ENCODE measurements at regions not wholly inside any gene's neighbourhood (a gene's known extent, or its start where the extent isn't known, plus 50 kb on each side); places are given as distances from the start of the nearest gene placed in this dataset.

DNA sequence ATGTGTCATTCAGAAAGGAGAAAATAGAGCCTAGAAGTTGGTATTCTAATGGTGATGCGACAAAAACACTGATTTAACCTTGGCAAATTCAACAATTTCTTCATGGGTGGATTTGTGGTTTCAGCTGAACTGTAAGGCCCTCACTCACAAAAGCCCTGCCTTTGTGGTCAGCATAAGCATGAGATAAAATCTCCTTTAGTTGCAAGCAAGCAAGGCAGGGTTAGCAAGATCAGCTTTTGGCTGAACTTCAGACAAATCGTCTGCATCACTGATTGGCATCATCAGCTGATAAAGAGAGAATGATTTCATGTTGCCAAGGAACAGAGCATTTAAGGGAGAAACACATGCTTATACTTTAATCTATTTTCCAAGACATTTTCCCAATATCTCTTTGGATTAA, 2582.2 kb downstream of the PCDH7 start:
- DNase-seq: no peak

DNA sequence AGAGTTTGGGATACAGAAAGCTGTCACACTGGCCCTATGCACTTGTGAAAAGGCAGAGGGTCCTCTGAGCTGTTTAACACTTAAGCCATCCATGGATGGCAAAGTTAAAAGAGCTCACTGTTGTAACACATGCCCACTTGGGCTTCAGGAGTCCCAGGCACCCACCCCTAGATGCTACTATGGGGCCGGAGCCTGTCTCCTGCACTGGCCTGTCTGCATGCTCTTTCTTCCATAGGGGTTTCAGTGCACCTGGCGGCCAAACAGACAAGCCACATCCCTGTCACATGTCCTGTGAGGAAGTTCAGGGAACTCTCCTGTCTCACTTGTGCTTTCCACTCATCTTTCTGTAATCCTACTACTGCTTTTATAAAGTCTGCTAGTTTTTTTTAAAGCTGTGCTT, 2586.0 kb downstream of the PCDH7 start:
- no peak for DNase-seq

DNA sequence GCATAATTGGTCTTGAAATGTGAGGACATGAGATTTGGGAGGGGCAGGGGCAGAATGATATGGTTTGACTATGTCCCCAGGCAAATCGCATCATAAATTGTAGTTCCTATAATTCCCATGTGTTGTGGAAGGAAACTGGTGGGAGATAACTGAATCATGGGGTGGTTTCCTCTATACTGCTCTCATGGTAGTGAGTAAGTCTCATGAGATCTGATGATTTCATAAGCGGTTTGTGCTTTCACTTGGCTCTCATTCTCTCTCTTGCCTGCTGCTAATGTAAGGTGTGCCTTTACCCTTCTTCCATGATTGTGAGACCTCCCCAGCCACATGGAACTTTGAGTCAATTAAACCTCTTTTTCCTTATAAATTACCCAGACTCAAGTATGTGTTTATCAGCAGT, 2595.9 kb downstream of the PCDH7 start:
- no peak for DNase-seq

DNA sequence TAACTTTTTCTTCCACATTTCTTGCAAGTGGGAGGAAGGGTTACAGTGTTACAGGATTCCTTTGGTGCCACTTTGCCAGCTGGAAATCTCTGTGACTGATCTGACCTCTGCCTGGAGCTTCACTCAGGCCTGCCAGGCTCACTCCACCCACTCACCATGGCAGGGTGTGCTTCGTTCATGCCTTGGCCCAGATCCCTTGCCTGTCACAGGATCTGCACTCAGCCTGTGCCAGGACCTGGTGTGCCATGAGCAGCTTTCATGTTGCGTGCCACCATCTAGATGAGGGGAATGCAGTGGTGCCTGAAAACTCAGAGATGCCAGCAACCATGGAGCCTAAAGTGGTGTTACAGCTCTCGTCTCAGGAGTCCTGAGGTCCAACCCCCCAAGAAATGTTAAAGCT, 2596.4 kb downstream of the PCDH7 start:
- no peak for DNase-seq

DNA sequence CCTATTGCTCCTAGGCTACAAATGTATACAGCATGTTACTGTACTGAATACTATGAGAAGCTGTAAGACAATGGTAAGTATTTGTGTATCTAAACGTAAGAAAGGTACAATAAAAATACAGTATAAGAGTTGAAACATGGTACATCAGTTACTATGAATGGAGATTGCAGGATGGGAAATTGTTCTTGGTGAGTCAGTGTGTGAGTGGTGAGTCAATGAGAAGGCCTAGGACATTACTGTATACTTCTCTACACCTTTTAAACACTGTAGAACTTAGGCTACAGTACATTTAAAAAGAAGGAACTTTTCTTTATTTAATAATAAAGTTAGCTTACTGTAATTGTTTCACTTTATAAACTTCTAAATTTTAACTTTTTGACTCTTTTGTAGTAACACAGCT, 2603.2 kb downstream of the PCDH7 start:
- DNase-seq: no peak

DNA sequence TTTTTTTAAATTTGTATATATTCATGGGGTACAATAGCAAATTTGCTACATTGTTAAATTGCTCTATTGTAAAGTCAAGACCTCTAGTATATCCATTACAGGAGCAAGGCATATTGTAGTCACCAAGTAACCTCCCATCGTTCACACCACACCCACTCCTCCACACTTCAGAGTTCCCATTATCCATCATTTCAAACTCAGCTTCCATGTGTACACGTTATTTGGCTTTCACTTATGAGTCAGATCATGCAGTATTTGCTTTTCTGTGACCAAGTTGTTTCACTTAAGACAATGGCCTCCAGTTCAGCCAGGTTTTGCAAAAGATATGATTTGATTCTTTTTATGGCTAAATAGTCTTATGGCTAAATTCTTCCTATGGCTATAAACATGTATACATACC, 2614.2 kb downstream of the PCDH7 start:
- no peak for DNase-seq

DNA sequence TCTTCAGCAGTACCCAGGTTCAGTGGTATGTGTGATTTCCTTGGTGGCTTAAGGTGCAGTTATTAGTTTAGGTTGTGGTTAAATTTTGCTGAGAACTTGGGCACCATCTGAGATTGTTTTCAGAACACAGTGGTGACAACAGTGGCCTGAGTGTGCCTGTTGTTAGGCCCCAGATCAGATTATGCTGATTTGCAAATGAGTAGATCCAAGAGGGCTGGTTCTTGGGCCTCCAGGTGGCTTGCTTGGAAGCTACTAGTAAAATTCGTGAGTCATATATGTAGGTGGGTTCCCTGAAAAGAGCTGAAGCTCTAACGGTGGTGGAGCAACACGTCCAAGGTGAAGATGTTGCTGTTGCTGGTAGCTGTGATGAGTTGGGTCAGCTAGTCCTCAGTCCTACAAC, 2619.6 kb downstream of the PCDH7 start:
- DNase-seq: no peak

DNA sequence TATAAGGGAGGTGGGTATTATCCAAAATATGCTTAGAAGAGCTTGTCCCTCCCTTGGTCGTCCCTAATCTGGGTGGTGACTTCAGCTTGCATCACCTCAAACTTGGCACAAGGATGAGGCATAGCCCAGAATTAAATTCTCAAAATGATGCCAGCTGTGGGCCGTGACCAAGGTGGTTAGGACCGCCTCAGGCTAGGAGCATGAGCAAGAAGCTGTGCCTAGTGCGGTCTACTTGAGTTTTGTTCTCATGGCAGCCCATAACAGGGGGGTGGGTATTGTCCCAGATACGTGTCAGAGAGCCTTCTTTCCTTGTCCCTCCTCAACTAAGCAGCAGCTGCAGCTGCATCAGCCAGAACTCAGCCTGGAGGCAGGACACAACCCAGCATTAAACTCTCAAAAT, 2620.0 kb downstream of the PCDH7 start:
- no peak for DNase-seq

DNA sequence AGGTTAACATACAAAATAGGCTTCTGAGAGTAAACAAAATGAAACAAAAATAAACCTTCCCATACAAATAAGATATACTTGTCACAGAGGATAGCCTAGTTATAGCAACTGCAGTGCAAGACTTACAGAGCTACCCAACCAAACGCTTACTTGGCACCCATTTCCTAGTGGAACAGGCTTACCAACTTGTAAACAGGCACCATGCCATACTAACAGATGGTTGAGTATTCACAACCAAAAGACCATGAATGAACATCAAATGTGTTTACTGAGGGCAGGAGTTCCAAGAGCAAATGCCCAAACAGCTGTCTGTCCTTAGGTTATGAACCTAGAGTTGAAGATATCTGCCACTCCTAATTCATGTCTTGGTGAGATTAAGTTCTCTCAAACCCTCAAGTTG, 2629.2 kb downstream of the PCDH7 start:
- no peak for DNase-seq

DNA sequence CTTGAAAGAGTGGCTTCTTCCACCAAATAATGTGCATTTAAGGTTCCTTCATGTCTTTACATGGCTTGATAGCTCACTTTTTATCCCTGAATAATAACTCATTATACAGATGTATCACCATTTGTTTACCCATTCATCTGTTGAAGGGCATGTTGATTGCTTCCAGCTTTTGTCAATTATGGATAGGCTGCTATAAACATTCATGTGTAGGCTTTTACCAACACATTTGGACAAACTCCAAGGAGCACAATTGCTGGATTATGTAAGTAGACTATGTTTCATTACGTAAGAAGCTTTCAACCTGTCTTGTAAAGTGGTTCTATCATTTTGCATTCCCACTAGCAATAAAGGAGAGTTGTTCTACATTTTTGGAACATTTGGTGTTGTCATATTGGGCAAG, 2637.0 kb downstream of the PCDH7 start:
- DNase-seq: no peak

DNA sequence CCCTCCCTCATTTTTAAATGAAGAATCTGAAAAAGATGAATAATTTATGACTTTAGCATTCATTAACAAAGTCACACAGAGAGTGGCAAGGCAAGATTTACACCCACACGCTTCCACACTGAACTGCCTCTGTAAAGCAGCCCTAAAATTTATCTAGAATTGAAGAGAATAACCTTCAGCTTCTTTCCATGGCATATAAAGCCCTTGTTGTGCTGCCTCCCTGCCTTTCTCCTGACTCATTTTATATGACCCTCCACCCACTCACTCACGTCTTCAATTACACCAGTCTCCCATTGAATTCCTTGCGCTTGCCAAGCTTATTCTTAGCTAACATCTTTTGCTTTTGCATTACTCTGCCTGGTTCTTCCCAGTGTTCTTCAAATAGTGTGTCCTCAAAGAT, 2649.3 kb downstream of the PCDH7 start:
- DNase-seq: no peak

DNA sequence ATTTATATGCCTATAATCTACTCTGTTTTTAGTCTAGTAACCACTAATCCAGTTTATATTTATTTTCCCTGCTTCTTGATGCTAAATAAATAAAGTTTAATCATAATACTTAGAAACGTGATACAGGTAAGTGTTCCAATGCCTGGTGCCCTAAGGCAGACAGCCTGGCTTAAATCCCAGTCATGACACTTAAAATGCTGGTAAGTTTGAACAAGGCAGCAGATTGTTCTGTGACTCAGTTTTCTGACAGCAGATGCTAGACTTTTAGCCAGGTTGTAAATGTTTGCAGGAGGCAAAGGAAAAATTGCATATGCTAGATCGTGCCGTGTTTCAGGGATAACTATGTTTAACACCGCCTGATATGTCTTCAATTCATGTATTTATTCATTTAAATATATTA, 2661.6 kb downstream of the PCDH7 start:
- no peak for DNase-seq

DNA sequence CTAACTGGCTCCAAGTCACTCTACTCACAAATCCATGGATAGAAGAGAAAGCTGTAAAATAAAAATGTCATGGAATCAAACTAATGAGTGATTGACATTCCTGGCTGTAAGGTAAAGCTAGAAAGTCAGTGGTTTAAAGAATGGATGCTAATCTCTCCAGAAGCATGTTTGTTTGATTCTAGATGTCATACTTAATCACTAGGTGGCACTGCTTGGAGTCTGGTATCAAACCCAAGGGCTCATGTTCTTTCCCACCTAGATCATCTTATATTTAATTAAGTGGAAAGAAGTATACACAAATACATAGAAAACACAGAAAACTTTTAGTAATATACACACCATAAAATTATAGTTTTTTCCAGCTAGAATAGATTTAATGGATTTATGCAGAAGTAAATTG, 2666.6 kb downstream of the PCDH7 start:
- DNase-seq: no peak

DNA sequence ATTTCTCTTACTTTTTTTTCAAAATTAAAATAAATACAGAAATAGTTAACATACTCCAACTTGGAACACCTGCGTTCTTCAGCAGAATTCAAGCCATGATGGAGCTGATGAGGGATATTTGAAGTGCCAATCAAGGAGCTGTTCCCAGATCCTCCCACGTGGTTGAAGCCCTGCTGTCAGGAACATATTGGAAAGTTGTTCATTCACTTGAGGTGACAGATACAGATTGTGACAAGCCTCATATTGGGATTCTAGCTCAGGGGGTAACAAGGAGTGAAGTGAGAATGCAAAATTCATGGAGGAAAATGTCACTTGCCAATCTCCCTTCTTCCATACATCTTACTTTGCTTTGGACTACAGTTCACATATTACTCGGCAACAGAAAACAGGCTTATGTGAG, 2670.8 kb downstream of the PCDH7 start:
- DNase-seq: peak; percentile 2

DNA sequence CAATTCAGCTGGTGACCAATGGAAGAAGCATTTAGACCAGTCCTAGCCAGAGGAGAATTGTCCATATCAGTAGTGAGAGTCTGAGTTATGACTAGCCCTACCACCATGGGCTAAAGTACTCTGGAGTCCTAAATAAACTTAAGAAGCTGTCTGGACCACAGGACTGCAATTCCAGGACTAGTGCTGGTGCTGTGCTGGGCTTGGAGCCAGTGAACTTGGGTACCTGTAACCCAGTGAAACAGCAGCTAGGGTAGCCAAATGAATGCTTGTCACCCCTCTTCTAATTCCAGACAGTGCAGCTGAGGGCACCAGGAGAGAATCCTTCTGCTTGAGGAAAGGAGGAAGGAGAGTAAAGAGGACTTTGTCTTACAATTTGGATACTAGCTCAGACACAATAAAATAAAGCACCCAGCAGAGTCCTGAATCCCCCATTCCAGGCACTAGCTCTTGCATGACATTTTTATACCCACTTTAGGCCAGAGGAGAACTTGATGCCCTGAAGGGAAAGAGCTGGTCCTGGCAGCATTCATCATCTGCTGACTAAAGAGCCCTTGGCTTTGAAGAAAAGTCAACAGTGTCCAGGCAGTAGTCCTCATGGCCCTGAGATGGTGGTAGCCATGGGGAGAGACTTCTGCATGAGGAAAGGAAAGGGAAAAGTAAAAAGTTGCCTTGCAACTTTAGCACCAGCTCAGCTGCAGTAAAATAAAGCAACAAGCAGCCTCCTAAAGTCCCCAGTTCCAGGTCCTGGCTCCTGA, 2675.7 kb downstream of the PCDH7 start:
- no peak for DNase-seq

DNA sequence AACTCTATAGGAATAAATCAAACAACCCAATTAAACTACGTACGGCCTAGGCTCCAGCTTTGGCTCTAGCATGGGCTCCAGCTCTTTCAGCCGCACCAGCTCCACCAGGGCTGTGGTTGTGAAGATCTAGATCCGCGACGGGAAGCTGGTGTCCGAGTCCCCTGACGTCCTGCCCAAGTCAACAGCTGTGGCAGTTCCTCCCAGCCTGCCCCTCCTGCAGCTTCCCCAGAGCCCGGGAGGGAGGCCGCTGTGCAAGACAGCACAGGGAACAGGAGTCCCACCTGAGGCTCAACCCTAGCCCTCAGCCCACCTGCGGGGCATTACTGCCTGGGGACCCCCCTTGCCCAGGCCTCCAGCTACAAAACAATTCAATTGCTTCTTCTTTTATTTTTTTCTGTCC, 2680.3 kb downstream of the PCDH7 start:
- DNase-seq: no peak

DNA sequence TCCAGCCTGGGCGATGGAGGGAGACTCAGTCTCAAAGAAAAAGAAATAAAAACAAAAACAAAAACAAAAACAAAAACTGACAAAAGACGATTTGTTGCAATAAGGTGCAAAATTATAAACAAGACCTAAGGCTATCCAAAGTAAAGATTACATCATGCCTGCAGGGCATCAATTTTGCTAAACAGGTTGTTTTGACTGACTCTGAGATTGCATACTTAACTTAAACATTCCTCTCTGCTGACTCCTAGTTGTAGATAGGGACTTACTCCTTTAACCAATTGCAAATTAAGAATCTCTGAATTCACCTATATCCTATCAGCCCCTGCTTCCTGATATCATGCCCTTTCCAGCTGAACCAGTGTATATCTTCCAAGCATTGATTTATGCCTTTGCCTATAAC, 2687.3 kb downstream of the PCDH7 start:
- DNase-seq: no peak

DNA sequence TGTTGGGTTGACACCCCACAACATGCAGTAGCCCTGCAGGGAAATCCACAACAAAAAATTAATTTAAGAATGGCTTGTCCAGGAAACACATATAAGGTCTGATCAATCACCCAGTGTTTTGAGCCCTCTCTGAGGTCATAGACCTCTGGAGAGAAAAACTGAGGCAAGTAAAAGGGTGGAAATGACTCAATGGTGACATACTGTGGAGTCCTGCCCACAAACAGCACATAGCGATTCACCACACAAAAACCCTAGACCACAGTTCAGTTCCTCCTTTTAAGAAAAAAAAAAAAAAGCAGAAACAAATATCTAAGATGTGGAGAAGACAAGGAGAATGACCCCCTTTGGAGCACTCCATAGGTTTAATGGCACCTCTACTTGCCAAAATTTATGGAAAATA, 2691.0 kb downstream of the PCDH7 start:
- DNase-seq: no peak

DNA sequence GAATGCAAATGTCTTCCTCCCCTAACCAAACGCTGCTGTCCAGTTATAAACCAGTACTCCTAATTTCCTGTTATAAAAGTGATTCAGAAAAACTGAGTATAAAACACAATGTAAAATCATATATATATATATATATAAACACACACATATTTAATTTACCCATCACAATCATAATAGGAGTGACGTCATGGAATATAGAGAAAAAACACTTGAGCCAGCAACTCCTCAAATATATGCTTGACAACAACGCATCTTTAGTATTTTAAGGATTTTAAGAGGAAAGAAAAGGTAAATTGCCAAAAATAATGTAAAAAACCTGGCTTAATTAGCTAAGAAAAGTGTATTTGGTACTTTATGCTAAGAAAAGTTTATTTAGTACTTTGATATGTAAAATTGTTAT, 2701.7 kb downstream of the PCDH7 start:
- DNase-seq: no peak

DNA sequence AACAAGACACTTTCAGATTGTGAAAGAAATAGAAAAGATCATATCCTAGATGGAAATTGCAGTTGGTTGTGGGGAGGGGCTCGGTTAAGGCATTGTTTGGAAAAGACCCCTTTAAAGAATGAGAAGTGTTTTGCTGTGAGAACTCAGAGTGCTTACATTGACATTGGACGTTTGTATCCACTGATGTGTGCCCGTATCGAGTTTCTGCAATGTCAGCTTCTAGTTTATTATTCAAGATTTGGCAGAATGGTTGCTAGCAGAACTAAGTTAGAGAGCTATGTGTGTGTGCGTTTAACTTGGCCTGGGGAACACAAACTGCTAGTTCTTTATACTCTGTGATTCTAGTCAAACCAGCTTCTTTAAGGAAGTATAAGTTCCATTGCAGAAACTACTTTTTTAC, 2702.5 kb downstream of the PCDH7 start:
- no peak for DNase-seq

DNA sequence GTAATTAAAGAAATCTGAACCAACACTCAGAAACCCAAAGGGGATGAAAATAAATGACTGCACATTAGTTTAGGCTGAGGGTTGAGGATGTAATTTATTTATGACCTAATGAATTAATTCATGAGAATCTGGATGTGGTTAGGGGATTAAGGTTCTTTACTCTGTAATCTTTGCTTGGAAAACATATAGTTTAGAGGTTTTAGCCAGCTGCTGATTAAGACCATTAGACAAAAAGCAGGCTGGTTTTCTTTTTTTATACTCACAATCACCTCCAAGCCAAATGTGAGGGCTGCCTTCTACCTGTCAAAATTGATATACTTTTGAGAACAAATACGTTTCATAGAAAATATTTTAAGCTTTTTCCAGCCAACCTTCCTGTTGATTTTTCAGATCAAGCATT, 2705.8 kb downstream of the PCDH7 start:
- DNase-seq: peak; percentile 4

DNA sequence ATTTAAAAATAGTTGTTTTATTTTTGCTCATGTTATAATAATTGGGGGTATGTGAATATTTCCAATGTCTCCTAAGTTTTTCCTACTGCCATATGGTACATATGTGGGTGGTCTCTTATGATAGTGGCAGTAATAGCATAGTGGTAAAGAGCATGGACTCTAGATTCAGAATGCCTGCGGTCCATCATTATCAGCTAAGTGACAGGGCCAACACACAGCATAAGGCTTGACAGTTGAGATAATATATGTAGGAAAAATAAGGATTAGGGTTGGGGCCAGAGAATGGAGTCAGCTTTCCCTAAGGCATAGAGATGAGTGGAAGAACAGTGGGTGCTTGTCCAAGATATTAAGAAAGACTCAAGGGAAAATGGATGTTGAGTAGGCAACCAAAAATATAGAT, 2707.5 kb downstream of the PCDH7 start:
- no peak for DNase-seq

DNA sequence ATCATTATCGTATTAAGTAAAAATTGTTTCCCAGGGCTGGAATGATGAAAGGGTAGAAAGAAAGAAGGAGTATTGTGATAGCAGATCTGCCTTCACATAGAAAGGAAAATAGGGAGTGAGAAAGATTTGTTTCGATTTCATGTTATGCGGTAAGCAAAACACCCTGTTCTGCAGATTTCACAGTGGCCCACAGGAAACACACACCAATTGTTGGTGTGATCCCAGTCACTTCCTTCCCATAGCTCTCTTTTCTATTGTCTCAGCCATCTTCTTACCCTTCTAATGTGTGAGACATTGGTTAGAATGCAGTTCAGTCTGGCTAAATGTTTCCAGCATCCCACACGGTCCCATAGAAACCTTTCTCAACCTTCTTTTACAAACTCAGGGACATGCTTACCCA, 2709.8 kb downstream of the PCDH7 start:
- no peak for DNase-seq

DNA sequence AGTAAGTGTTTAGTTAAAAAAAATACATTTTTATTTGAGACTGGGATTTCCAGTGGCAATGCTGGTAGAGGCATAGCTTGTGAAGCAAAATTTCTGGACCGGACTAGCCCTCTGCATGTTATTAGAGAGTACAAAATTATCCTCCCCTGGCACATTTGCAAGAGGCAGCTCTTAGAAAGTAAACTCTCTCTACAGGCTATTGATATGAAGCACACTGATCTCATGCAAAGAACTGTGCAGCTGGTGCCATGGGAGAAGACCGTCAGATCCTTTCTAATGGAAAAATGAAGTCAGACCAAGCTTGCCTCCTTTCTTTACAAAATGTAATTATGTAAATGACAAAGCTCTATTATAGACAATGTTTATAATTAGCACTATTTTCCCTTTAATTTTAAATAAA, 2717.2 kb downstream of the PCDH7 start:
- DNase-seq: no peak

DNA sequence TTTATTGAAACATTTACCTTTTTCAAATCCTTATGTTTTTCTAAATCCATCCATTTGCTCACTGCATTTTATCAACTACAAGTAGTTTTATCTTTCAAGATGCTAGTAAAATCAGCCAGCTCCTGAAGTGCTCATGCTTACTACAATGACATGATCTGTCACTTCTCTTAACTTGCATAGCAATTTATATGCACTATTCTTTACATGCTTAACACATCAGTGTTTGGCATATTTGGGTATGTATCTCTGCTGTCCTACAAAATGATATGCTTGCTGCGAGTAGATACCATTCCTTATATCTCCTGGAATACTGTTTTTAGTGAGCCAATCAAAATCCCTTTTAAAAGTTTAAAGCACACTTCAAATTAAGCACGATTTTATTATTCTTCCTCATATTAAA, 2726.8 kb downstream of the PCDH7 start:
- no peak for DNase-seq

DNA sequence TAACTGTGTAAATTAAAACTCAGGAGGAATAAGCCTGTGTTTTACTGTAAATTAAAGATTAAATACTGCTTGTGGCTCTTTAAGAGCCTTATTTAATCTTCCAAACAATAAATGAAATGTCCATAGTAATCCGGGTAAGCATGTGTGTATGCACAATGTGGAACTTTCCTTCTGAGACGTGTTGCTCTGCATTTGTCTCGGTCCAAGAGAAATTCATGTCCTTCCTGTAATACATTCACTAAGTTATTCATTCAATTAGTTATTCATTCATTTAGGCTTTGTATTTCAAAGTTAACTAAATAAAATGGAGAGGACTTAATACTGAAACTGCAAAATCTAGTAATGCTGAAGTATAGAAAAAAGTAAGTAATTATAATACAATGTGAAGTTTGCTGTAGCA, 2728.8 kb downstream of the PCDH7 start:
- no peak for DNase-seq
